ENCODE measurements at regions not wholly inside any gene's neighbourhood (a gene's known extent, or its start where the extent isn't known, plus 50 kb on each side); places are given as distances from the start of the nearest gene placed in this dataset.
"Not testable (repeated sequence)": the region's sequence is repeated elsewhere in the genome, so short reads cannot be mapped to it uniquely, and the experiment has no call there.

DNA sequence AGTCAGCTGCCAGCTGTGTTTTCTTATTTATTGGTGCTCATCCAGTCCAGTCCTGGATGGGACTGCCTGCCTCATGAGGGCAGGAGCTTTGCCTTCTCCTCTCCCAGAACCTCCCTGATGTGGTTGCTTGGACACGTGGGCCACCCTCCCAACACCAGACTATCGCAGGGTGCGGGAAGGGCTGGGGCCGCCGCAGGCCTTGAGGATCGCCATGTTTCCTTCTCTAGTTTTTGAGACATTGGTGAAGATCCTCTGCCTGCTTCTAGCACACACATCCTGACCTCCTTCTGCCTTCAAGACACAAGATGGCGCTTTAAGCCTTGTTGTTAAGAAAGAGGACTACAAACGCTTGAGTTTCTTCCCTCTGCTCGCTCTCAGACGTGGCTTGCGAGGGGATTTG, 2937.0 kb downstream of the RPIA start:
- not testable (repeated sequence) for DNase-seq (ENCODE audit: low spot score)

DNA sequence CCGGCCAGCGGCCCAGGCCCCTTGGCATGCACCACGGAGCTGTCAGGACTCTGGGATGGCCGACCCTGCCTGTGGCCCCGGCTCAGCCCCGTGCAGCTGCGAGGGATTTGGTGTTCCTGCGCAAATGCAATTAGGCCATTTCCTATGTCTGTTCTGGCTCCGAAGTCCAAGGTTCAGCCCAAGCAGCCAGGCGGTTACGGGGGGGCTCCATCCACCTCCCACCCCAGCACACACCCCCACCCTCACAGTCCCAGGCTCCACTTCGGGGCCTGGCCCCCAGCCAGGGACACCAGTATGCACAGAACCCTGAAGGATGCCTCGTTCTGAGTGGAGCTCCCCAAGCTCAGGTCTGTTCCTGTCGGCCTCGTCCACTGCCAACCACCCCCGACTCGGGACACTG, 2965.7 kb downstream of the RPIA start:
- not testable (repeated sequence) for DNase-seq (ENCODE audit: low spot score)

GRCh38 chr2:91658336-91658735, 2966.9 kb downstream of the RPIA start:
- DNase-seq (ENCODE audit: low spot score) = not testable (repeated sequence)

DNA sequence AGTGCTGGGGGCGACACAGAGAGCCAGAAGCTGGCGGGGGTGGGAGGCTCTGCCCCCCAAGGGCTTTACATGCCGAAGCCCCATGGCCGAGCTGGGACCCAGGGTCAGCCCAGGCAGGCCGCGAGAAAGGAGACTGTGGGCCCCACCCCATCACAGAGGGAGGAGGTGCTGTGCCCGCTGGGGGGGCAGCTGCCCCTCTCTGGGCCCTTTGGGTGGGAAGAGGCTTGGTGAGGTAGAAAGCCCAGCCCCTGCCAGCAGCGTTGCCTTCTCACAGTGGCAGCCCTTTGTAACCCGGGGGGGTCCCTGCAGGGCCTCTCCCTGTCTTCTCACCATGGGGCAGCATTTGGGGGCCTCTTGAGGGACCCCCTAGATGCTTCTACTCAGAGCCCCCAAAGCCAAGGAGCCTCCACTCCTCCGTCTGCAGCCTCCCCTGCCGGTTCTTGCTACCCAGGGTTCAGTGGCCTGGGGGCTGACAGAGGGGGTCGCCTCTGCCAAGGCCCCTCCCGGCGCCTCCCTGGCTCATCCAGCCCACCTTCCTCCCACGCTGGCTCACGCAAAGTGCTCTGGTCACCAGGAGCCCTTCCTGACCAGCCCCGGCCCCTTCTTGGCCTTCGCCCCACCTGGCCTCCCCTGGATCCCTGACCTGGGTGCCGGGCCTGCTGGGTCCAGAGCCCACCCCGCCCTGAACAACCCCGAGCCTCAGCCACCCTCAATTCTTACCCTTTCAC, 2967.9 kb downstream of the RPIA start:
- not testable (repeated sequence) for DNase-seq (ENCODE audit: low spot score)

DNA sequence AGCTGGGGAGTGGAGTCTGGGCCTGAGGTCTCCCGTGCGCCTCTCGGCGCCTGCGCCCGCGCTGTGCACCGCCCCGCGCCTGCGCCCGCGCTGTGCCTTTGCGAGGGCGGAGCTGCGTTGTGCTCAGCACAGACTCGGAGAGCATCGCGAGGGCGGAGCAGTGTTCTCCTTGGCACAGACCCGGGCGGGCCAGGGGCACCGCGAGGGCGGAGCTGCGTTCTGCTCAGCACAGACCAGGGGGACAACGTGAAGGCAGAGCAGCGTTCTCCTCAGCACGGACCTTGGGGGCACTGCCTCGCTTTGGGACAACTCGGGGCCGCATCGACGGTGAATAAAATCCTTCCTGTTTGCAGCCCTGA, 2968.4 kb downstream of the RPIA start:
- not testable (repeated sequence) for DNase-seq (ENCODE audit: low spot score)

- DNase-seq (ENCODE audit: low spot score) = not testable (repeated sequence)
Measured at GRCh38 chr2:91667341-91667740, 2975.9 kb downstream of the RPIA start.

- not testable (repeated sequence) for DNase-seq (ENCODE audit: low spot score)
Measured at GRCh38 chr2:91685541-91685940, 2994.1 kb downstream of the RPIA start.

GRCh38 chr2:91686046-91686445, 2994.6 kb downstream of the RPIA start:
- DNase-seq (ENCODE audit: low spot score) = not testable (repeated sequence)
